MCF 10A (cell line): ENCODE measurements at regions not wholly inside any gene's neighbourhood (a gene's known extent, or its start where the extent isn't known, plus 50 kb on each side); places are given as distances from the start of the nearest gene placed in this dataset.

Experiments
- BruUV-seq: library from RNA; stranded (reverse); fragments of 400-500 nt; replicated peaks from 2 replicates; lab custom pipeline; 2021; lab: Mats Ljungman, UMichigan
- CTCF ChIA-PET: fragments of 300-600 bp; sonication (Branson Sonifier 250); formaldehyde crosslinking; extraction: SDS; loops from one replicate; lab custom pipeline; 2021; ENCODE audit warnings: antibody characterized with exemption, inconsistent platforms; lab: Yijun Ruan, JAX
- POLR2A ChIA-PET: fragments of 300-600, 350-650 bp; sonication (Branson Sonifier 250); formaldehyde crosslinking; extraction: SDS; loops from one replicate; lab custom pipeline; 2020; ENCODE audit warnings: antibody characterized with exemption, inconsistent platforms; lab: Yijun Ruan, JAX
- DNase-seq: peaks from one replicate; pipeline ENCODE4 v3.0.0-alpha.2; 2018; ENCODE audit not compliant: unreplicated experiment
- H3K27ac Mint-ChIP-seq: one replicate; pipeline ENCODE4 v1.8.0; 2022; ENCODE audit warnings: mild to moderate bottlenecking, low read depth, mixed read lengths; ENCODE audit not compliant: unreplicated experiment
- H3K27me3 Mint-ChIP-seq: one replicate; pipeline ENCODE4 v1.8.0; 2022; ENCODE audit warnings: mixed read lengths; ENCODE audit not compliant: insufficient read depth, unreplicated experiment
- H3K36me3 Mint-ChIP-seq: one replicate; pipeline ENCODE4 v1.8.0; 2022; ENCODE audit warnings: mild to moderate bottlenecking, moderate library complexity, mixed read lengths; ENCODE audit not compliant: insufficient read depth, unreplicated experiment
- H3K4me1 Mint-ChIP-seq: one replicate; pipeline ENCODE4 v1.8.0; 2022; ENCODE audit warnings: mixed read lengths; ENCODE audit not compliant: insufficient read depth, unreplicated experiment
- H3K4me3 Mint-ChIP-seq: one replicate; pipeline ENCODE4 v1.8.0; 2022; ENCODE audit warnings: mild to moderate bottlenecking, moderate library complexity, mixed read lengths; ENCODE audit not compliant: unreplicated experiment
- H3K9me3 Mint-ChIP-seq: one replicate; pipeline ENCODE4 v1.8.0; 2022; ENCODE audit warnings: mixed read lengths; ENCODE audit not compliant: unreplicated experiment
- intact Hi-C: fragments of 100-400 bp; cut with micrococcal nuclease; formaldehyde crosslinking; loops from 2 replicates; pipeline ENCODE4 v1.14.1; 2022
- TF ChIP-seq, protein P1 (sequence below): fragments of 200-600 bp; IDR thresholded peaks from one replicate; pipeline ENCODE4 v1.8.0; 2022; ENCODE audit warnings: antibody characterized with exemption, mild to moderate bottlenecking; ENCODE audit not compliant: unreplicated experiment

DNA sequence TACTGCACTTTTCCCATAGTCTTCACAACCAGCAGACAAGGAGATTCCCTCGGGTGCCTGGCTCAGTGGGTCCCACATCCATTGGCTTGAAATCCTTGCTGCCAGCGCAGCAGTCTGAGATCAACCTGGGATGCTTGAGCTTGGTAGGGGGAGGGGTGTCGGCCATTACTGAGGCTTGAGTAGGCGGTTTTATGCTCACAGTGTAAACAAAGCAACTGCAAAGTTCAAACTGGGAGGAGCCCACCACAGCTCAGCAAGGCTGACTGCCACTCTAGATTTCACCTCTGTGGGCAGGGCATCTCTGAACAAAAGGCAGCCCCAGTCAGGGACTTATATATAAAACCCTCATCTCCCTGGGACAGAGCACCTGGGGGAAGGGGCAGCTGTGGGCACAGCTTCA lies 512.3 kb upstream of the MPDZ start:
- CTCF ChIA-PET: interaction anchor here (0.7 kb wide), 1 partner anchor 20 kb away, joined by 3 read pairs; no protein-coding TSS in a partner anchor
- H3K27me3 Mint-ChIP-seq: no peaks in the 10 kb centered on the region
- DNase-seq: no peak
- no peak overlapping the region for H3K4me3 Mint-ChIP-seq
- TF ChIP-seq, protein P1, sequence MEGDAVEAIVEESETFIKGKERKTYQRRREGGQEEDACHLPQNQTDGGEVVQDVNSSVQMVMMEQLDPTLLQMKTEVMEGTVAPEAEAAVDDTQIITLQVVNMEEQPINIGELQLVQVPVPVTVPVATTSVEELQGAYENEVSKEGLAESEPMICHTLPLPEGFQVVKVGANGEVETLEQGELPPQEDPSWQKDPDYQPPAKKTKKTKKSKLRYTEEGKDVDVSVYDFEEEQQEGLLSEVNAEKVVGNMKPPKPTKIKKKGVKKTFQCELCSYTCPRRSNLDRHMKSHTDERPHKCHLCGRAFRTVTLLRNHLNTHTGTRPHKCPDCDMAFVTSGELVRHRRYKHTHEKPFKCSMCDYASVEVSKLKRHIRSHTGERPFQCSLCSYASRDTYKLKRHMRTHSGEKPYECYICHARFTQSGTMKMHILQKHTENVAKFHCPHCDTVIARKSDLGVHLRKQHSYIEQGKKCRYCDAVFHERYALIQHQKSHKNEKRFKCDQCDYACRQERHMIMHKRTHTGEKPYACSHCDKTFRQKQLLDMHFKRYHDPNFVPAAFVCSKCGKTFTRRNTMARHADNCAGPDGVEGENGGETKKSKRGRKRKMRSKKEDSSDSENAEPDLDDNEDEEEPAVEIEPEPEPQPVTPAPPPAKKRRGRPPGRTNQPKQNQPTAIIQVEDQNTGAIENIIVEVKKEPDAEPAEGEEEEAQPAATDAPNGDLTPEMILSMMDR: no peak
- H3K36me3 Mint-ChIP-seq: no peaks in the 10 kb centered on the region
- intact Hi-C loops: no loop called here
- BruUV-seq: no TSS peak
- peaks cover 7% of the 10 kb centered on the region for H3K9me3 Mint-ChIP-seq
- H3K27ac Mint-ChIP-seq: no peak overlapping the region
- POLR2A ChIA-PET: no interaction called here
- H3K4me1 Mint-ChIP-seq: no peaks in the 10 kb centered on the region

DNA sequence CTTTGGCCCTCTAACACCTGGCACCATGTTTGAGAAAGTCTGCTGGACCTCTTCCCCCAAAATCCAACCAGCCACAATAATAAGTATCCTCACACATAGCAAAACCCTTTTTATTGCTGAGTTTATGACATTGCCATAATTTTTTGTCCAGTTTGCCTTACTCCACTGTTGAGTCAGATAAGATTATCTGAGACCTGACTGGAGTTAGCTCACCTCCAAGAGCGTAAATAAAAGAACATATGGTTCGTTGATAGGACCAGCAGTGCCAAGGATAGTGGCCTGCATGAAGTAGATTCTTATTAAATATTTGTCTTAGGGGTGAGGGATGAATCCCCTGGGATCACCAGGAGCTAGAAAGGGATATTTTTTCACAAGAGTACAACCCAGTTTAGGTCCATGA lies 510.6 kb upstream of the MPDZ start:
- TF ChIP-seq, protein P1: no peak
- ChIA-PET POLR2A (interaction anchor here (0.6 kb wide), 1 partner anchor 22 kb away, joined by 3 read pairs; no protein-coding TSS in a partner anchor), CTCF (interaction anchor here (0.5 kb wide), 1 partner anchor 105 kb away, joined by 3 read pairs; no protein-coding TSS in a partner anchor)
- no peaks in the 10 kb centered on the region for H3K27me3 Mint-ChIP-seq
- DNase-seq: no peak
- BruUV-seq: no TSS peak
- H3K36me3 Mint-ChIP-seq: no peaks in the 10 kb centered on the region
- intact Hi-C loops: no loop called here
- no peaks in the 10 kb centered on the region for H3K4me1 Mint-ChIP-seq
- H3K9me3 Mint-ChIP-seq: no peaks in the 10 kb centered on the region
- no peak overlapping the region for H3K4me3 Mint-ChIP-seq
- H3K27ac Mint-ChIP-seq: no peak overlapping the region

DNA sequence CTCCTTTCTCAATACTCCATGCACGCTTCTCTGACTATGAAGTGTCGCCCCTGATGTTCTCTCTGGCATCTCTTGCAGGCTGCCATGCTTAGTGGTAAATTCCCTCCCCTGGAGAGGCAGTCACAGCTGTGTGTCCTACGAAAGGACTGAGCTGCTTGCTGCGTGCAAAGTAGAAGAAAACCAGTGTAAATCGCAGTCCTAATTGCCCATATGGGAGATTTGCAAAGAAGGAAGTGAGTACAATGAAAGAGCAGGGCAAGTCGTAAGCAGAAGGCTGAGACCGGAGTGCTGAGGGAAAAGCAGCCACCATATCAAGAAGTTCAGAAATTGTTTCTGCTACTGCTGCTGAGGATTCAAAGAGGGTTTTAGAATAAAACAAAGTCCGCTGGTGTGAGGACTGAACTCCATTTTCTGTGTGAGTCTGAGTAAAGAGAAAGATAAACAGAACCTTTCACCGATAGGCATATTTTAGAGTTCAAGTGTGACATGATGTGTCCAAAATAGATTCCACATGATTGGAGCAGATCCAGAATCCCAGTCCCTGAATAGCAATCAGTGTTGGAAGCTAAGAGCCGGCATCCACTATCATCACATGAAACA lies 507.8 kb upstream of the MPDZ start:
- Mint-ChIP-seq H3K9me3 (no peaks in the 10 kb centered on the region), H3K27ac (peak overlapping the region; percentile 6), H3K4me1 (no peaks in the 10 kb centered on the region), H3K4me3 (no peak overlapping the region), H3K36me3 (no peaks in the 10 kb centered on the region), H3K27me3 (no peaks in the 10 kb centered on the region)
- TF ChIP-seq, protein P1: no peak
- DNase-seq: no peak
- ChIA-PET POLR2A (interaction anchor here (0.7 kb wide), 1 partner anchor 58 kb away, joined by 3 read pairs; no protein-coding TSS in a partner anchor), CTCF (no interaction called here)
- no TSS peak for BruUV-seq
- intact Hi-C loops: no loop called here

DNA sequence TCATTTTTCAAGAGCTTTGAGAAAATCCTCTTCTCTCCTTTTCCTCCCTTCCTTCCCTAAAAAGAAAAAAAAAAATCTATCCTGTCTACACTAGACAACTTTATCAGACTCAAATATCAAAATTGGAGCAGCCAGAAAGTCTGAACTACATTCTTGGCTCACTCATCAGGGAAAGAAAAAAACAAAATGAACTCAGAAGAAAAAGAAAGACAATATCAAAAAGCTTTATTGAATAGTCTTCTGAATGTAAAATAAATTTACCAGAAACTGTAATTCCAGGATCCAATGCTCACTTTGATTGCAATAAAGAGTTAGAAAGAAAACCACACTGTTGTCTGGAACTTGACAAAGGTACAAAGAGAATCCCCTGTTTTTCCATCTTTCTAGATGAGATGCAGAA lies 507.2 kb upstream of the MPDZ start:
- Mint-ChIP-seq H3K27me3 (no peaks in the 10 kb centered on the region), H3K4me3 (no peak overlapping the region), H3K4me1 (no peaks in the 10 kb centered on the region), H3K27ac (peak overlapping the region; percentile 6), H3K36me3 (no peaks in the 10 kb centered on the region), H3K9me3 (no peaks in the 10 kb centered on the region)
- no TSS peak for BruUV-seq
- POLR2A ChIA-PET: no interaction called here
- CTCF ChIA-PET: no interaction called here
- no peak for DNase-seq
- intact Hi-C loops: no loop called here
- TF ChIP-seq, protein P1: no peak
